NCI-H1436 treated with DMSO at 0.1 percent for 48 hours (cell line): ENCODE measurements at regions not wholly inside any gene's neighbourhood (a gene's known extent, or its start where the extent isn't known, plus 50 kb on each side); places are given as distances from the start of the nearest gene placed in this dataset.

Source experiments
- DNase-seq: peaks from one replicate; lab custom pipeline; 2025; lab: John Stamatoyannopoulos, UW

- DNase-seq = no peak
These were observed 537.6 kb upstream of the TYRP1 start for GRCh38 chr9:12155401-12156134.

DNA sequence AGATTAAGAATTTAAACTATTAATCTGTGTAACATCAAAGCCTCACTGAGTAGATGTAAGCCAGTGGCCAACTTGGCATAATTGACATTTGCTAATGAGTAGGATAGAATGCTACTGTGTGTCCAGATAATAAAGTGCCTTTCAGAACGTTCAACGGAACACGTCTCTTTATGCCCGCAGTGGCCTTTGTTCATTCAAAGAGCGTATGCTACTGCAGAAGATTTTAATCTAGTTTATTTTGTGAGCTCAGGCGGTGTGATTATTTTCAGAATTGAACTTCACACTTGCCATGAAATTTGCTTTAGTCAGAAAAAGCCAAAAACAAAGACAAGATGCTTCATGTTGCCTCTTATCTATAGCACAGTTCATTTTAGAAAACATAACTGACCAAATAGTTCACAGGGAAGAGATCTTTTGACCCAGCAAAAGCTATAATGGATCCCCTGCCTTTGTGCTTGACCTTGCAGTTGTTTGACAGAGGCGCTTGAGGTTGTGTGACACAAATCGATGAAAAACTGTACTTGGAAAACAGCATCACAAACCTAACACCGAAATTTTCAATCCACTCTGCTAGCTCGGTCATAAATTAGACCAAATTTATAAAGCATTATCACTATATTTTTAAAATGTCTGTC is 530.9 kb upstream of the TYRP1 start:
- no peak for DNase-seq

DNA sequence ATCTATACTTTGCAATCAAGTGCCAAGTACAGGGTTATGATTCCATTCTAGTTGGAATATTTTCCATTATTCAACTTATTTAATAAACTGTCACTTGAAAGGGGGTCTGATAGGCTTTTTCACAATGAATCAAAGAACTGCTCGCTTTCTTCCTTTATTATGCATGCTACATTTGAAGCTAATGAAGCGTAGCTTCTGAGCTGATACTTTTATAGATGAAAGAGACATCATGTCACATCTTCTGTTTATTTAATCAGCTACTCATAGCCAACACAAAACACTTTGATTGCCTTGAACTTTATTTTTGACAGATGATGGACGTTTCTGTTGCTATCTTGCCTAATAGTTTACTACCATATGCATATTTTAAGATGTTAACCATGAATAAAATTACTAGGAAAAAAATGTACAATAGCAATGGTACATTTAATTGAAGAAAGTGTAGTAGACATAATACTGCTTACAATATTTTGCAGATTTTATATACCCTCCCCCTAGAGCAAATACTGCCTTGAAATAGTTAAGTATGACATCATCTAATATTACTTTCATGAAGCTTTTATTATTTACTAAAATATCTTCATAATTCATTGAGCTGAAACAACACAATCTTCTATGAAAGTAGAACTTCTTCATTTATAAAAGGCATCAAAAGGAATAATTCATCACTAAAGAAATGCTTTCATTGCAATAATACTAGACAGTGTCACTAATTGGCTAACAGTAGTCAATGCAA is 529.3 kb upstream of the TYRP1 start:
- no peak for DNase-seq

- no peak for DNase-seq
These were observed 526.7 kb upstream of the TYRP1 start for GRCh38 chr9:12166518-12166917.

DNA sequence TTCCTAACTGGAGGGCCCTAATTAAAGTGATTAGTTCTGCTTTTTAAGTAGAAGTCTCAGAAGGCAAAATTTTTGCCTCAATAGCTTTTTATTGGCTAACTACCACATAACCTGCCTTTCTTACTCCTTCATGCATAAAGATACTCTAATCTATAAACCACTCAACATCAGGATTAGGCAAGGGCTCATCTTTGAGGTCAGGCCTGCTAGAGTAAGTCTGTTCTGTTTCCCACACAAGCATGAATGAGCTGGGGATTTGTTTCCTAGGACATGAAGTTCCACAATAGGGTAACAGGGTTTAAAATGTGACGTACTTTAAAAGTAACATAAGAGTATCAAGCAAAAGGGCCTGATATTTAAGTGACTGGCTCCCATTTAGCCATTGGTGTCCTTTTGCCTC is 522.7 kb upstream of the TYRP1 start:
- no peak for DNase-seq

GRCh38 chr9:12178634-12179033 is 514.6 kb upstream of the TYRP1 start:
- no peak for DNase-seq

DNA sequence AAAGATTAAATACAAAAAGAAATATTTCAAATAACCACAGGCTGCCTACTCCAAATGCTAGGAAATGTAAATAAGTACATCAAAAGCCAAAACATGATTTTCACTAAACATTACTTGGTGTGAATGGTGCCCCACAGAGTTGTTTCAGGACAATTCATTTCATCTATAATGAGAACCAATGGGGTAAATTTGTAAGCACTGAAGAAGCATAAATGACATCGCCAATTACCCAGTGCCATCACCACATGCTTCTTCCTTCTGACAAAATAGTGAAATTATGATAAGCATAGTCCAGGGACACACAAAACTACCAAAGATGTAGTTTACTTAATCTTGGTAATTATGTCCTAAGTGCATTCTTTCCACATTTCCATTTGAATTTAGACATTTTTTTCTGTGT is 510.4 kb upstream of the TYRP1 start:
- no peak for DNase-seq

DNA sequence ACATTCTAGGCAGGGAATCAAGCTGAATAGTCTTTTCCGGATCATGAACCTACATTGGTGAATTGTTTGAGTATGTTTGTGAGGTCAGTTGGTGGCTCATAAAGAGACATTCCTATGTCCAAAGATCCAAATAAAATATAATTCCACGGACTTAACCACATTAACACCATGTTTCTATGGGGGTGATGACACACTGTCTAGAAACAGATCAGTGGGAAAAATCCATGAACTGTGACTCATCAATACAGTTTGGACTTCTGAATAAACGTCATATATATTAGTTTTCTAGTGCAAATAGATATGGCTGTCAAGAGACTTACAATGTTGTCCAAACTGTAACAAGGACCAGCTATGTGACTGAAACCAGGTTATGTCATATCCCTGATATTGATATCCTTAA is 509.9 kb upstream of the TYRP1 start:
- no peak for DNase-seq

DNA sequence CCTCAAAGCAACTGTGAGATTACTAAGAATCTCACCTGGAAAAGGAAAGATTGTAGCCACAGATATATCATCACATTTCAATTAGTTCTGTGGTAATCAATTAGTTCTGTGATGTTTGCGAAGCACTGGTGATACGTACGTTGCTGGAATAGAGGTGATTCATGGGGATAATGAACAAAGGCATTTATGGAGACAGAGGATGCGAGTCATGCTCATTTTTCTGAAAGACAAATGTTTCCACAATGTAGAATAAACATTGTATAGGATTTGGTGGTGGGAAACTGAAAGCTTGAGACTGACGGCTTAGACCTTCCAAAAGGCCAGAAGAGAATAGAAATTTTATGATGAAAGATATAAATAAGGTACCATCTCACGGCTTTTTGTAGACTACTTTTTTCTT is 507.3 kb upstream of the TYRP1 start:
- DNase-seq = no peak

GRCh38 chr9:12191630-12192029 is 501.6 kb upstream of the TYRP1 start:
- DNase-seq = no peak

GRCh38 chr9:12194731-12195130 is 498.5 kb upstream of the TYRP1 start:
- DNase-seq = no peak

DNA sequence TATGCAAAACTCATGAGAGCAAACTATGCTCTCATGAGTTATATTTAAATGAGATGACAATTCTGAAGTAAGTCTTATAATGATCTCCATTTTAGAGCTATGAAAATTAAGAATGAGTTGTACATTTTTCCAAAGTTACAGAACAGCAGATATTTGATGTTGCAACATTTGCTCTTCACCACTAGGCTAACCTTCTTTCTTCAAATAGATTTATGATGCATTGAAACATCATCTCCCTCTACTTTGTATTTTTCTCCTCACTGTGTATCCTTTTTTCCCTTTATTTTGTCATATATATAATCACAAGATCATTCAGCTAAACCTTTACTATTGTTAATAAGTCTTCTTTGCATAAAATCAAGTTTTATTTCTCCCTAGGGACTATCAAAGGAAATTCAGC is 497.7 kb upstream of the TYRP1 start:
- DNase-seq = no peak

DNA sequence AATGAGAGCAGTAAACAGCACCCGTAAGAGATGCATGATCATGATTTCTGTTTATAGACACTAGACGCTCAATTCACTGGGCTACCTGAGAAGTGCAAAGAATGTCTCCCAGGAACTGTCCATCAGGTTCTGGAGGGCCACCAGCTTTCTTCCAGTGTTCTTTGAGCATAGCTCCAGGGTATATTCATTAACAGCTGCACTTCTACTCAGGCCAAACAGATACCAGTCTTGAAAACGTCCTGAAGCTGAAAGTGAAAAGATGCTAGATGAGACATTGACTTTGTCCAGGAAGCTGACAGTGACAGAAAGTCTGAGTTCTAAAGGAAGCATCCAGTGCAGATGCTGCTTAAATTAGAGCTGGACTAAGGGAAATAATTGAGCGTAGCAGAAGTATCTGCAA is 488.7 kb upstream of the TYRP1 start:
- DNase-seq = no peak

- no peak for DNase-seq
These were observed 480.3 kb upstream of the TYRP1 start for GRCh38 chr9:12212860-12213259.

DNA sequence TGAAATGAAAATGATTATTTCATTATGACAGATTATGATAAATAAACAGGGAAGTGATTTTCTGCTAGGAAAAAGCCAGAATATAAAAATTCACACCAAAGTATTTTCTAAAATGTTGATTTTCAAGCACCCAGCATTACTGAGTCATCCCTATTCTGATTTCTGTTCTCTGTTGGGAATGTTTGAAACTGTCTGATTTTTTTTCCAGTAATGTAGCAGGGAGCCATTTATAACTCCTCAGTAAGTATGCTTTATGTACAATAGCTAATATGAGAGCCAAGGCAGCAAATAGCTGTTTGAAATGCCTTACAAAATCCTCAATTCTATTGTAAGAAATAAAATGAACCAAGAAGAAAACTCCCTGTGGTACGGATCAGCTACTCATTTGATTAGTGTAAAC is 471.7 kb upstream of the TYRP1 start:
- DNase-seq = no peak

DNA sequence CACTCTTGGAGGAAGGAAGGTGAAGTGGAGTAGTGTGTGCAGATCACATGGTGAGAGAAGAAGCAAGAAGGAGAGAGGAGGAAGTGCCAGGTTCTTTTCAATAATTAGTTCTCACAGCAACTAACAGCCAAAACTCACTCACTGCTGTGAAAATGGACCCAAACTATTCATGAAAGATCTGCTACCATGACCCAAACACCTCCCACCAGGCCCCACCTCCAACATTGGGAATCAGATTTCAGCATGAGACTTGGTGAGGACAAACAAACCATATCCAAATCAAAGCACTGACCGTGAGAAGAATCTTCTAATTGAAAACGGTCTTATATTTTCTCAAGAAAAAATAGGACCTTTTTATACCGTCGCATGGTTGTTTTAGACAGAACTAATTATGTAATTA is 468.7 kb upstream of the TYRP1 start:
- no peak for DNase-seq

DNA sequence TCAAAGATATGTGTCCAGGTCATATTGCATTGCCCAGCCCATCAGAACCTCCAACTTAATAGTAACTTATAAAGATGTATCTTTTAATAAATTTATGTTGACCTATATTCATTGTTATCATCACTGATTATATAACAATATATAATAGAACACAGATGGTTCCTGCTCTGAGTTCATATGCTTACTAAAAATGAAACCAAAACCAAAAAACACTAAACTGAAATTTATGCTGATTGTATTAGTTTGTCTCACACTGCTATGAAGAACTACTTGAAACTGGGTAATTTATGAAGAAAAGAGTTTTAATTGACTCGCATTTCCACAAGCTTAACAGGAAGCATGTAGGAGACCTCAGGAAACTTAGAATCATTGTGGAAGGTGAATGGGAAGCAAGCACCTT is 462.5 kb upstream of the TYRP1 start:
- no peak for DNase-seq

- DNase-seq = no peak
These were observed 461.4 kb upstream of the TYRP1 start for GRCh38 chr9:12231832-12232231.

DNA sequence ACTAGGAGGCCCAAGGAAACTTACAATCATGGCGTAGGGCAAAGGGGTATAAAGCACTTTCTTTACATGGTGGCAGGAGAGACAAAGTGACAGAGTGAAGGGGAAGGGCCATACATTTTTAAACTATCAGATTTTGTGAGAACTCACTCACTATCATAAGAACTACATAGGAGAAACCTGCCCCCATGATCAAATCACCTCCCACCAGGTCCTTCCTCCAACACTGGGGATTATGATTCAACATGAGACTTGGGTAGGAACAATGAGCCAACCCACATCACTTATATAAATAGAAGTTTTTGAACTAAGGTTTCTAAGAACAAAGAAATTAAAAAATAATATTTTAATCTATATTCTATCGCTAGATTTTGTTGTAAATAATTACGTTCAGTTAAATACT is 460.3 kb upstream of the TYRP1 start:
- DNase-seq = no peak

DNA sequence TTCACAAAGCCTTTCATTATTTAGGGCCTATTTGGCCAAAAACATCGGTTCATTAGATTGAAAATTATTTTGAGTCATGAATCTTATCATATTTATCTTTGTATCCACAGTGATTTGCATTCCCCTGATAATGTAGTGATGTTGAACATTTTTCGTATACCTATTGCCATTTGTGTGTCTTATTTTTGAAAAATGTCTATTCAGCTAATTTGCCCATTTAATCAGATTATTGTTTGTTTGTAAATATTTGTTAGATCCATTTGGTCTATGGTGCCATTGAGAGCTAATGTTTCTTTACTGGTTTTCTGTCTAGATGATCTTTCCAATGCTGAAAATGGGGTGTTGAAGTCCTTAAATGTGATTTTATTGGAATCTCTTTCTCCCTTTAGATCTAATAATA is 439.2 kb upstream of the TYRP1 start:
- DNase-seq = no peak

DNA sequence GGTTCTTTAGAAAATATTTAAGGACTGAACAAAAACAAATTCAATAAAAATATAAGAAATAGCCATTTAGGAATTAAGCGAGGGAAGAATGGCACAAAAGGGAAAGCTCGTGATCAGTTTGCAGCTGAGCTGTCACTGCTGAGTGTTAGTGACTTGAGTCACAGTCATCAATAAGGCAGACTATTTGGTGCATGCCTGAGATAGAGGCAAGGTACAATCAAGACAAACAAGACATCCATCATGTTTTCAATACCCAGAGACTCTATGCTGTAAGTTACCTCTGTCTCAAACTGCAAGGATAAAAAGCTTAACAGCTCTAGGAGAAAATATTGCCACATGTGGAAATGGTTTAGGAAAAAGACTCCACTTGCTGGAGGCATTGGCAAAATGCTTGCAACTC is 426.4 kb upstream of the TYRP1 start:
- DNase-seq = no peak

- no peak for DNase-seq
These were observed 421.7 kb upstream of the TYRP1 start for GRCh38 chr9:12271421-12271891.

DNA sequence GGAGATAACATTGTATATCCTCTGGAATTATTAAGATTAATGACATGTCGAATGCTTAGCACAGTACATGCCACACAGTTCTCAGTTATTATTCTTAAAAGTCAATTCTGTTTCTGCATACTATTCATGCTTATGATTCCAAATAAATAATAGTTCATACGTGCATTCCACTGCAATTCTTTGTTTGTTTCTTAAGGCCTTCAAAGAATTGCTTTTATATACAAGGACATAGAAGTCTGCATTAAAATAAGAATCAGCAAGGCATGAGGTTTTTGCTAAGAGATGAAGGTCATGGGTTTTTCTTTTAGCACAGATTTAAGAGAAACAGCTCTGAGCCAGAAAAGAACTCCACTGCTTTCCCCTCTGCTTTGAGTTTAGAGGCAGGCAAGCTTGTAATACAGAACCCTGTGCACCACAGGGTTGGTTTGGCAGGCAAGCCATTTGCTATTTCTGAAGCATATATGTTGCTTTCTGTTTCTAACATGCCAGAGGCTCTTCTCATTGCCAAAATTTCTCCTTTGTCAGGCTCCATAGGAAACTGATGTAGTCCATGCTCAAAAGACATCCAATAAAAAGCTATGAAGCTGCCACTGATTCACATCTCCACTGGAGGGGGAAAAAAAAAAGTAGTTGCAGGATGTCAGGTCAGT is 420.6 kb upstream of the TYRP1 start:
- no peak for DNase-seq
